Brain microvascular endothelial cell (primary cell): ENCODE measurements at regions not wholly inside any gene's neighbourhood (a gene's known extent, or its start where the extent isn't known, plus 50 kb on each side); places are given as distances from the start of the nearest gene placed in this dataset.

ENCODE experiments used
- DNase-seq: peaks from one replicate; pipeline ENCODE4 v3.0.0-alpha.2; 2020
- H3K27ac ChIP-seq: fragments of 250-450 bp; sonication (Bioruptor Pico); 2 replicates; pipeline ENCODE4 v1.5.1; 2020; ENCODE audit warnings: mild to moderate bottlenecking, moderate library complexity
- H3K27me3 ChIP-seq: fragments of 250-450 bp; sonication (Bioruptor Pico); replicated peaks from 2 replicates; pipeline ENCODE4 v1.5.1; 2020; ENCODE audit warnings: mild to moderate bottlenecking
- H3K36me3 ChIP-seq: fragments of 250-450 bp; sonication (Bioruptor Pico); replicated peaks from 2 replicates; pipeline ENCODE4 v1.5.1; 2020; ENCODE audit warnings: mild to moderate bottlenecking
- H3K4me3 ChIP-seq: 2 replicates; pipeline ENCODE4 v1.5.1; 2011; ENCODE audit warnings: low read depth, mild to moderate bottlenecking, control low read depth, low read length, moderate library complexity
- in situ Hi-C: cut with HindIII; loops from 2 replicates; pipeline ENCODE4 v1.10.0; 2017; ENCODE audit warnings: low sequenced_read_pairs, low pct_ligation_motif_present
- TF ChIP-seq, protein P1 (sequence below): IDR thresholded peaks from 2 replicates; pipeline ENCODE4 v1.5.1; 2011; ENCODE audit warnings: low read depth, mild to moderate bottlenecking, moderate library complexity, low read length, control low read depth, inconsistent platforms; ENCODE audit errors: missing control alignments

DNA sequence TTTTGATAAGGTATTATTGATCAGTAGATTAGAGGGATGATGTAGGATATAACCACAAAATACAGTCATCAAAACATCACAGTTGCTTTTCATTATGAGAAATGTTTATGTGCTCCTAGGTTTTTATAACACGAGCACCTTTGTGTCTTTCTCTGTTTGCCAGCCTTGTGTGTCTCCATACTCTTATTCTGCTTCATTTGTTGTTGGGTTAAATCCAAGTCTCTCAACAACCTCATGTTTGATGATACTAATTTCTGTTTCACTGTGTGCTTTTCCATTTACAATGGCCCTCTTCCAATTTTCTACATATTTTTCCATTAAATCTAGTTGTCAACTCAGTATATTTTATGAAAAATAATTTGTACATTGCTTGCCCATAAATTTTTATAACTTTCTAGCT is 107.7 kb upstream of the POU2AF2 start:
- TF ChIP-seq, protein P1, sequence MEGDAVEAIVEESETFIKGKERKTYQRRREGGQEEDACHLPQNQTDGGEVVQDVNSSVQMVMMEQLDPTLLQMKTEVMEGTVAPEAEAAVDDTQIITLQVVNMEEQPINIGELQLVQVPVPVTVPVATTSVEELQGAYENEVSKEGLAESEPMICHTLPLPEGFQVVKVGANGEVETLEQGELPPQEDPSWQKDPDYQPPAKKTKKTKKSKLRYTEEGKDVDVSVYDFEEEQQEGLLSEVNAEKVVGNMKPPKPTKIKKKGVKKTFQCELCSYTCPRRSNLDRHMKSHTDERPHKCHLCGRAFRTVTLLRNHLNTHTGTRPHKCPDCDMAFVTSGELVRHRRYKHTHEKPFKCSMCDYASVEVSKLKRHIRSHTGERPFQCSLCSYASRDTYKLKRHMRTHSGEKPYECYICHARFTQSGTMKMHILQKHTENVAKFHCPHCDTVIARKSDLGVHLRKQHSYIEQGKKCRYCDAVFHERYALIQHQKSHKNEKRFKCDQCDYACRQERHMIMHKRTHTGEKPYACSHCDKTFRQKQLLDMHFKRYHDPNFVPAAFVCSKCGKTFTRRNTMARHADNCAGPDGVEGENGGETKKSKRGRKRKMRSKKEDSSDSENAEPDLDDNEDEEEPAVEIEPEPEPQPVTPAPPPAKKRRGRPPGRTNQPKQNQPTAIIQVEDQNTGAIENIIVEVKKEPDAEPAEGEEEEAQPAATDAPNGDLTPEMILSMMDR, result no peak
- in situ Hi-C loops, result no loop called here
- Histone ChIP-seq H3K27ac (no peak overlapping the region), H3K27me3 (no peaks in the 10 kb centered on the region), H3K4me3 (no peak overlapping the region), H3K36me3 (no peaks in the 10 kb centered on the region)
- no peak for DNase-seq

DNA sequence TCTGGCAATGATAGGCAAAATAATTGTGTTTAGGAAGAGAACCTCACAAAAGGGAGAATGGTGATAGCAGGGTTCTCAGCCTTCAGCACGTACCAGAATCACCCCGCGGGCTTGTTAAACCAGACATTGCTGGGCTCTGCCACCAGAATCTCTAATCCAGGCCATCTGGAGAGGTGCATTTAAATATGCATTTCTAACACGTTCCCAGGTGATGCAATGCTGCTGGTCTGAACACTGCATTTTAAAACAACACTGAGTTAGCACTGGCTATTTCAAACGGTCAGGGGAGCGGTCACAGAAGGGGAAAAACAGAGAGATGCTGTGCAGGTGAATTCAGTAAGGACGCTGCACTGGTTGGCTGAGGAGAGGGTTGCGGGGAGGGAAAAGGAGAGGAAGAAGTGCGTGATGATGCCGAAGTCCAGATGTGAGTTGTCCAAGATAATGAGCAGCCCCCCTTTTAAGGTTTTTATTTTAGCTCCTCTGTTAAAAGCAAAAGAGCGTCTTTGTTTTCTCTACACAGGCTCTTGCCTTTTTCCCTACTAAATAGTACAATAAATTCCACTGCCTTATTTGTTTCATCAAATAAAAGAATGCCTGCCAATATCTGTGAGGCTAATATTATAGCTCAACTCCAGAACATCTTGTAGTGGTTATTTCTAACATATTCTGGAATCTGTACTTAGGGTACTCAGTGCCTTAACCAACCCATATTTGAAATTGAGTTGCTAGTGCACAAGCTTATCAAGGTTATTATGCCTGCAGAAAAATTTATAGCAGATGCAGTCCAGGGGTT is 109.6 kb upstream of the POU2AF2 start:
- TF ChIP-seq, protein P1, result no peak
- no peak for DNase-seq
- Histone ChIP-seq H3K4me3 (no peak overlapping the region), H3K36me3 (no peaks in the 10 kb centered on the region), H3K27me3 (no peaks in the 10 kb centered on the region), H3K27ac (no peak overlapping the region)
- in situ Hi-C loops, result no loop called here

DNA sequence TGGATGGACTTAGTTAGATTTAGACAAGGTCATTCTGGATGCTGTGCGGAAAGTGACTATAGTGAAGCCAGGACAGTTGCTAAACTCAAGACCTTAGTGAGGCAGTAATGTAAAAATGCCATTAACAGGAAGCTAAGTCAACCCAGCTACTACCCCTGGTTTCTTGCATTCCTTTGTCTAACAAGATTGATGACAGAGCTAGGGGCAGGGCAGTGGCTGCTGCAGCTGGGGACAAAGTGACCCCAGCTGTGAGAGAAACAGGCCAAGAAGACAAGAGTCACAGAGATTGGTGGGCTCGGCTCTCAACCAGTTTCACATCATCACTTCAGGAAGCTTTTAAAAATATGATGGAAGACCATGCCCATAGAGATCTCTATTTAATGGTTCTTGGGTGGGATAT is 110.4 kb upstream of the POU2AF2 start:
- no peak overlapping the region for H3K27ac ChIP-seq
- in situ Hi-C loops, result no loop called here
- TF ChIP-seq, protein P1, result no peak

DNA sequence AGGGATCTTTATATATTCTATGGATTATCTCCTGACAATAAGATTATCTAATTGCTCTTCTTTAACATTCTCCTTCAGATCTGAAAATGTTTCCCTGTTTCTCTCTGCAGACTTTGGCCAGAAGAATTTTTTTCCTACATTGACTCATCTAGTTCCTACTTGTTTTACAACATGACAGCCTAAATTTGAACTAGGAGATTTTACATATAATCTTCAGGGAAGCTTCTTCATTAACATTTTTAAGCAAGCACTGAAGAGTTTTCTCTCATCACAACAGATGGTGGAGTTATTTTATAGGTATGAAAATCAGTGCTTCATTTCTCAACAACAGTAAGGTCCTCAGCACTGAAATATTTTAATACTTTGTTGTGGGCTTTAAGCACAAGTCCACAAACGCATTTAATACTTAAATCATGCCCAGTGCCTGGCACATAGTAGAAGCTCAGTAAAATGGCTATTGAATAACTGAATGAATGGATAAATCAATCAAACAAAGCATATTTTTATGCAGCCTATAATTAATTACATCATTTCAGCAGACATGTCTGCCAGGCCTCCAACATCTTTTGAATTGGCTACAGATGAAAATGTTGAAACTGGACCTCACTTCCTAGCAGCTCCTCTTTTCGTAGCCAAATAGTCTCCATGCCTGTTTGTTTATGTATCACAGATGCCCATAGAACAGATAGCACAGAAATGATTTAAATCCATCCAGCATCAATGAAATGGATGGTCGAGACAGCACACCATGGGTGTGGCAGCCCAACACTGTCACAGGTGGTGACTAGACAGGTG is 117.3 kb upstream of the POU2AF2 start:
- H3K36me3 ChIP-seq, result no peaks in the 10 kb centered on the region
- TF ChIP-seq, protein P1, result no peak
- H3K27ac ChIP-seq, result no peak overlapping the region
- H3K27me3 ChIP-seq, result no peaks in the 10 kb centered on the region
- in situ Hi-C loops, result no loop called here
- no peak for DNase-seq
- H3K4me3 ChIP-seq, result no peak overlapping the region

More for the DNA sequence above, 110.4 kb upstream of the POU2AF2 start:
- DNase-seq, result no peak
- Histone ChIP-seq H3K27me3 (no peaks in the 10 kb centered on the region), H3K36me3 (no peaks in the 10 kb centered on the region), H3K4me3 (no peak overlapping the region)

DNA sequence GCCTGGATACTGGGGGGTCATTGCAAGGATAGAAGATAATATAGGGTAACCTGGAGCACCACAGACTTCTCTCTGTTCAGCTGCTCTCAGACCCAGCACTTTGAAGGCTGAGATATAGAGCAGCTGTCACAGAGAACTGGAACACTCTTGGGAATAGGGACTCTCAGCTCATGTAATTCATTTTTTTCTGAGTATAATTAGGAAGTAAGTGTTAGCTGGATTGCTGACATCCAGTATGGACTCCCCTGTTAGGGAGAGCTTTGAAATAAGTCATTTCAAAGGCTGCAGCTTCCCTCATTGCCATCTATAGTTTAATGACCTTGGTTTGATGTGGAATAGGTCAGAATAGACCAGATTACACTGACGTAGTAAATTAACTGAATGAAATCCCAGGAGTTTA is 120.8 kb upstream of the POU2AF2 start:
- no peak overlapping the region for H3K27ac ChIP-seq
- no peak for DNase-seq
- no peaks in the 10 kb centered on the region for H3K36me3 ChIP-seq
- TF ChIP-seq, protein P1, result no peak
- no peak overlapping the region for H3K4me3 ChIP-seq
- in situ Hi-C loops, result no loop called here
- H3K27me3 ChIP-seq, result no peaks in the 10 kb centered on the region
